ENCODE measurements at regions not wholly inside any gene's neighbourhood (a gene's known extent, or its start where the extent isn't known, plus 50 kb on each side); places are given as distances from the start of the nearest gene placed in this dataset.
A peak's percentile ranks its signal among the peaks of the same experiment; 100 is the strongest.

DNA sequence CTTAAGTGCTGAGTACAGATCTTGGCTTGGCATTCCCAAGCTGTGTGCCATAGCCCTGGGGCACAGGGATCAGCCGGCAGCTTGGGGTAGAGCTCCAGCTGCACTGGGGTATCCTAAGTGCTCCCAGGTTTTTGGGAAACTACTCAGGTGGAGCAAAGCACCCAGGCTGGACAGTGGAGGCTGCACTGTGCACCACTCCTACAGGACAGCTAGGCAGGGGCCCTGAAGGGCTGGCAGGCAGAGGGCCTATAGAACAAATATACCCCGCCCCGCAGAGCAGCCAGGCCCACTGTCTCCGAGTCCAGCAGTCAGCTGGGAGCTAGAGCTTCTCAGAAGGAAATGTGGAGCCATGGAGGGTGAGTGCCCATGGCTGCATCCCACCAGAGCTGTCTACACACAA lies 691.7 kb upstream of the ADGRL2 start:
- no peak for DNase-seq (ENCODE audit: low spot score)

DNA sequence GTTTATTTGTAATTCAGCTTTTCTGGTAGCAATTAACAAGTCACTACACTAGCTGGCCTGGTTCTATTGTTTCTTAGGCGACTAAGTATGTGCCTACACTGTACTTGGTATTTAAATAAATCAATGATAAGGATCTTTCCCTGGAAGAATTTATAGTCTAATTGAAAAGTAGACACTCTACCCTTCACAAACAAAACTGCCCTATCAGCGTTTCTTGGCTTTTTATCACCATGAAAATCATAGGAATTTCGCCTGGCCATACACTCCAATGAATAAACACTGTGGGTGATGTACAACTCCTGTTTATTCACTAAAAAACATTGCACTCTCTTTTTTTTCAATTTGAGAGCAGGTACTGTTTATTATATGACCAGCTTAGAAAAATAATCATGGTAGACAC lies 702.9 kb upstream of the ADGRL2 start:
- DNase-seq (ENCODE audit: low spot score): no peak

- DNase-seq (ENCODE audit: low spot score): no peak
Observed at GRCh38 chr1:81073580-81073979, 727.2 kb upstream of the ADGRL2 start.

DNA sequence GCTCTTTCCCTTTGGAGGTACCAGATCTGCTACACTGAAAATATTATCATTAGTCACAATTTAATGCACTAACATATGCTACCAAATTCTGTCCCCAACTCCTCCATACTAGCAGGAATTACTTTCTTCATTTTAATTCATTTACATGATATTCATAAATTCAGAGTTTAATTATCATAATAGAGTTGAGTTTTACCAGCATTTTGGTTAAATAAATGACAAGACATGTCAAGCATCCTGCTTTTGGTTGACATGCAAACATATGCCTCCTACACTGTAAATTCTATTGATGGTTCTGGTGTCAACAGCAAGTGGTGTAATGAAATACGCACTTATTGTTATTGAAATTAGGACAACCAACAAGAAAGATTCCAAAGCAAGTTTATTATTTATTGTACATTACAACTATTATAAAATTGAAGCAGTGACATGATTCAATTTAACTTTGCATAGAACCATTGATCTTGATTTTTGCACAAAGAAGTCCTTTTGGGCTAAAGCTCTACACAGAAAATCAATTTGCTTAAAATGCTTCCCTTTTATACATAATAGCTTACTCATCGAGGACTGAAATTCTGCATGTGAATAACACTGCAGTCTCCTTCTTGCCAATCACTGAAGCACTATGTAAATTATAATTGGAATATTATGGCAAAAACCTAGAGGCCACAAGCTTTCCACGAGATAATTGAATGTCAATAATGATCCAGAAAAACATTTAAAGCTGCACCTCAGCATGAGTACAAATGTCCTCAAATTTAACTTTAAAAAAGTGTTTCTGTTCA lies 728.6 kb upstream of the ADGRL2 start:
- no peak for DNase-seq (ENCODE audit: low spot score)

- peak; percentile 36 for DNase-seq (ENCODE audit: low spot score)
Observed at GRCh38 chr1:81071072-81071858, 729.5 kb upstream of the ADGRL2 start.

- DNase-seq (ENCODE audit: low spot score): no peak
Observed at GRCh38 chr1:81069856-81070255, 730.9 kb upstream of the ADGRL2 start.

GRCh38 chr1:81068726-81069125 lies 732.0 kb upstream of the ADGRL2 start:
- no peak for DNase-seq (ENCODE audit: low spot score)

GRCh38 chr1:81053826-81054225 lies 746.9 kb upstream of the ADGRL2 start:
- DNase-seq (ENCODE audit: low spot score): peak; percentile 37

GRCh38 chr1:81052162-81052561 lies 748.6 kb upstream of the ADGRL2 start:
- no peak for DNase-seq (ENCODE audit: low spot score)

DNA sequence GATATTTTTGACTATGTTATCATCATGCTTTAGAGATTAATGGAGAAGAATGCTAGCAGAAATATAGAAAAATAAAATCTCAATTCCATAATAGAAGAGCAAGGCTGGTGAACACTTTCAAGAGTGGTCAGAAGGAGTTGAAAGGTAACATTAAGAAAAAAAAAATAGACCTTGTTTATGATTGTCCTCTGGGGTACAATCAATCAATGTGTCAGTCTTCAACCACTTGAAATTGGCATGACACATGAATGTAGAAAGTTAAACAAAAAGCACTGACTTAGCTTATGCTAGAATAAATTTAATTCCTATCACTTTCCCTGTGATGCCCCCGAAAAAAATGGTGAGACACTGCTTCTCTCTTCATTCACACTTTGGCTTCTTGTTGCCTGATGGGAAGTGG lies 750.3 kb upstream of the ADGRL2 start:
- no peak for DNase-seq (ENCODE audit: low spot score)

- no peak for DNase-seq (ENCODE audit: low spot score)
Observed at GRCh38 chr1:81044708-81045107, 756.0 kb upstream of the ADGRL2 start.

- no peak for DNase-seq (ENCODE audit: low spot score)
Observed at GRCh38 chr1:81042225-81042624, 758.5 kb upstream of the ADGRL2 start.

DNA sequence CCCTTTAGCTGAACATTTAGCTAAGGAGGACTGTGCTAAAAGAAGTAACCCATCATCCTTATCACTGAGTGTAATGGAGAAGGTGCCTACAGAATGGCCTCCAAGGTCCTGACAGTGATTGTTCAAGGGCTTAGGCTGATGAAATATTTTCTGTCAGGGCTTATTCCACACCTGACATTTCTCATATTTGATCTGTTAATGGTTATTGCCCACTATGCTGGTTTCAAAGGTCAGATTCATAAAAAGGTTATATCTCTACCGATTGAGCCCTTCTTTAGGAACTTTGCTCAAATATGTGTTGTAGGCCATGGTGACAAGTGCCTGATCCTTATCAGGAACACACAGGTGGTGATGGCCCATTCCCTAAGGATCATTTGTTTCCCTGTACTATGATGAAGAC lies 766.4 kb upstream of the ADGRL2 start:
- no peak for DNase-seq (ENCODE audit: low spot score)

DNA sequence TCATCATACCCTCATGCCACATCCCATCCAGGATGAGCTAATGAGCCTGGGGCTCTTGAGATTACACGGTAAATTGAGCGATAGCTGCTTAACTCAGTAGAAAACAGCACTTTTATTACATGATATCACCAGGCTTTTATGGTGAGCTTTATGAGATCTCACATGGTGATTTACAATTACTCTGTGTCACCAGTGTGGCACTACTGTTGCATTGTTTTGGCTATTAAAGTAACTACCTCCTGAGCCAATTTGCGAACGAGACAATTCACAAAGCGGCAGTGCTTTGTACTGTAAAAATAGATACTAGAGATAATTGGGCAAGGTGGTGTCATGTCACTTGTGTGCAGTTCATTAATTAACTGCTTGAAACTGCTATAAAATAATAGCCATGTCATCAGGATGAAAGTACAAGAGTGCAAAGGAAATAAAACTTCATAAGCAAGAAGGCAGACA lies 767.7 kb upstream of the ADGRL2 start:
- no peak for DNase-seq (ENCODE audit: low spot score)

GRCh38 chr1:81032374-81032773 lies 768.4 kb upstream of the ADGRL2 start:
- DNase-seq (ENCODE audit: low spot score): no peak

GRCh38 chr1:81030441-81030840 lies 770.3 kb upstream of the ADGRL2 start:
- no peak for DNase-seq (ENCODE audit: low spot score)

GRCh38 chr1:81029266-81029665 lies 771.5 kb upstream of the ADGRL2 start:
- DNase-seq (ENCODE audit: low spot score): no peak

GRCh38 chr1:81023187-81023724 lies 777.5 kb upstream of the ADGRL2 start:
- DNase-seq (ENCODE audit: low spot score): no peak

DNA sequence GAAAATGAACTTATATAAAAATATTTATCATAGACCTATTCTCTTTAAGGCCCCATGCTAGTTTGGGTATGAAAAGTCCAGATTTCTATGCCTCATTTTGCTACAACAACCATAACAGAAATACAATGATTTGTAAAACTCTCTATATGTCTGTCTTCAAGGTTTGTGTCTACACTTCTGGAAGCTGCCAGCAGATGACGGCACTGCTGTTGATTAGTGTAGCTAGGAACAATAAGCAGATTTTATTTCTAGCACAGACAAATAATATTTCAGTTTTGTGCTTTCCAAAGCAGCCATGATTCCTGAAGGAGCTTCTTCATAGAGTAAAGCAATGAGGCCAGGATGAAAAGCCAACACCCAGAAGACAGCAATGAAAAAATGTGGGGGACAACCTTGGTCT lies 779.6 kb upstream of the ADGRL2 start:
- no peak for DNase-seq (ENCODE audit: low spot score)

GRCh38 chr1:81020506-81020905 lies 780.2 kb upstream of the ADGRL2 start:
- DNase-seq (ENCODE audit: low spot score): no peak

- DNase-seq (ENCODE audit: low spot score): no peak
Observed at GRCh38 chr1:81010126-81010525, 790.6 kb upstream of the ADGRL2 start.

DNA sequence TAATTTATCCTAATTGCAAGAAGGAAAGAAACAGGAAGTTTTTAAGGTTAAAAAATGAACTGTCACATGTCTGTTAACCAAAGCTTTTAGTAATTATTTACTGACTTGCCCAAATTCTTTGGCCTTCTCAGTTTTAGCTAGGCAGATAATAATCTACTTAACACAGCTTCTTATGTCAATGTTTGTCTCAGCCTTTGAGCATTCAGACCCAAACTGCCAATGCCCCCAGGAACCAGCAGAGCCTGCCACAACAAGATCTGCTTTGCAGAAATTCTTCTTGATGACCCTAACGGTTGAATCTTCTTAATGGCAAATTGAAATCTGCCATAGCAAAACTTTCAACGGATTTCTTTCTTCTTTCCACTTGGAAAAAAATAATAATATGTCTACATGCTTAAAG lies 792.4 kb upstream of the ADGRL2 start:
- no peak for DNase-seq (ENCODE audit: low spot score)

DNA sequence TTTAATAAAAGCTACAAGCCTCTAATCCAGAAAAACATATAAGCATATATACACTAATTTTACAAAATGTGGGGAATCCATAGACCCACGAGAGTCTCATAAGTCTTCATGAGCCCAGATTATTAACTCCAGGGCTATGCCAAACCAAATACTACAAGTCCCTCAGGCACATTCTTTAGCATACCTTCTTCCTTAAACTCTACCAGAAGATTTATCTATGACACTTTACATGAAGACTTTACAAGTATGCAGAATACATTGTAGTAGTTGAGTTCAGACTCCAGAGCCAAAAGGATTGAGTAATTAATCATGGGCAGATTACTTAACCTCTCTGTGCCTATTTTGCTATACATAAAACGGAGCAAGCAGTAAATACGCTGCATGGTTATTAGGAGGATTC lies 793.7 kb upstream of the ADGRL2 start:
- DNase-seq (ENCODE audit: low spot score): no peak

Measured in SK-N-DZ (cell line).